ENCODE measurements at regions not wholly inside any gene's neighbourhood (a gene's known extent, or its start where the extent isn't known, plus 50 kb on each side); places are given as distances from the start of the nearest gene placed in this dataset.

DNA sequence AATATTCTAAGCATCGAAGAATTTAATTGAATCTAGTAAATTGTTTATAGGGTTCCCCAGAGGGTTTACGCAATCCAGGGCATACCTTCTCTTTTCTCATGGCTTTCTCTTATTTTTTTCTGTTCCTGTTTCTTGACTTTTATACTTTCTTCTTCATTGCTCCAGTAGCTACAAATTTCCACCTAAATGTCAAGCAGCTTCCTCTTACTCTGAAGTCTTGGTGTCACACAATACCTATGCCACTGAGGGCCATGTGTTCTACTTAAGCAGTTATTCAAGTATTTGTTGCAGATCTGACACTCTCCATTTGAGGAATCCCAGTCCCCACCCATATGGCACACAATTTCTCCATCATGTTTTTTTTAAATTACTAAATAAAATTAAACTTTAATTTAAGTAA is 343.1 kb upstream of the MBL2 start:
- no peak for TF ChIP-seq NPAS2 (CRISPR knock-in tag; IDR thresholded peaks at IDR 0.05; ENCODE audit: borderline replicate concordance)
- no peak for TF ChIP-seq TP53 (CRISPR knock-in tag; IDR thresholded peaks at IDR 0.05)
- TF ChIP-seq RAD21 (conservative IDR thresholded peaks at IDR 0.05 in 1 of 2, IDR thresholded peaks at IDR 0.05 in 1 of 2): no peak
- no peak for TF ChIP-seq JUNB (IDR thresholded peaks at IDR 0.05)
- no peak for TF ChIP-seq RFX5 (IDR thresholded peaks at IDR 0.05)
- TF ChIP-seq JUN (IDR thresholded peaks at IDR 0.05): no peak
- TF ChIP-seq MAZ (IDR thresholded peaks at IDR 0.05; ENCODE audit: borderline replicate concordance, low read depth, low read length): no peak
- no peak for TF ChIP-seq RCOR1 (IDR thresholded peaks at IDR 0.05; ENCODE audit: low read depth, low read length)
- no peak for TF ChIP-seq RNF2 (IDR thresholded peaks at IDR 0.05; ENCODE audit: borderline replicate concordance, low read depth)
- no peak for TF ChIP-seq NFE2L2 (conservative IDR thresholded peaks at IDR 0.05; ENCODE audit: low read length)
- TF ChIP-seq HDAC2 (IDR thresholded peaks at IDR 0.05): no peak
- TF ChIP-seq, protein P1, sequence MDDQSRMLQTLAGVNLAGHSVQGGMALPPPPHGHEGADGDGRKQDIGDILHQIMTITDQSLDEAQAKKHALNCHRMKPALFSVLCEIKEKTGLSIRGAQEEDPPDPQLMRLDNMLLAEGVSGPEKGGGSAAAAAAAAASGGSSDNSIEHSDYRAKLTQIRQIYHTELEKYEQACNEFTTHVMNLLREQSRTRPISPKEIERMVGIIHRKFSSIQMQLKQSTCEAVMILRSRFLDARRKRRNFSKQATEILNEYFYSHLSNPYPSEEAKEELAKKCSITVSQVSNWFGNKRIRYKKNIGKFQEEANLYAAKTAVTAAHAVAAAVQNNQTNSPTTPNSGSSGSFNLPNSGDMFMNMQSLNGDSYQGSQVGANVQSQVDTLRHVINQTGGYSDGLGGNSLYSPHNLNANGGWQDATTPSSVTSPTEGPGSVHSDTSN (IDR thresholded peaks at IDR 0.05): no peak
- TF ChIP-seq GATA3 (IDR thresholded peaks at IDR 0.05; ENCODE audit: borderline replicate concordance): no peak
- no peak for TF ChIP-seq FOXS1 (CRISPR knock-in tag; IDR thresholded peaks at IDR 0.05)
- no peak for TF ChIP-seq POLR2AphosphoS2 (conservative IDR thresholded peaks at IDR 0.05; ENCODE audit: low read length)
- TF ChIP-seq, protein P2, sequence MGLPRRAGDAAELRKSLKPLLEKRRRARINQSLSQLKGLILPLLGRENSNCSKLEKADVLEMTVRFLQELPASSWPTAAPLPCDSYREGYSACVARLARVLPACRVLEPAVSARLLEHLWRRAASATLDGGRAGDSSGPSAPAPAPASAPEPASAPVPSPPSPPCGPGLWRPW (IDR thresholded peaks at IDR 0.05): no peak
- TF ChIP-seq, protein P3, sequence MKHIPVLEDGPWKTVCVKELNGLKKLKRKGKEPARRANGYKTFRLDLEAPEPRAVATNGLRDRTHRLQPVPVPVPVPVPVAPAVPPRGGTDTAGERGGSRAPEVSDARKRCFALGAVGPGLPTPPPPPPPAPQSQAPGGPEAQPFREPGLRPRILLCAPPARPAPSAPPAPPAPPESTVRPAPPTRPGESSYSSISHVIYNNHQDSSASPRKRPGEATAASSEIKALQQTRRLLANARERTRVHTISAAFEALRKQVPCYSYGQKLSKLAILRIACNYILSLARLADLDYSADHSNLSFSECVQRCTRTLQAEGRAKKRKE (CRISPR knock-in tag; IDR thresholded peaks at IDR 0.05; ENCODE audit: low read depth): no peak
- TF ChIP-seq HOXB5 (CRISPR knock-in tag; IDR thresholded peaks at IDR 0.05): no peak
- TF ChIP-seq SMC3 (IDR thresholded peaks at IDR 0.05): no peak
- TF ChIP-seq, protein P4, sequence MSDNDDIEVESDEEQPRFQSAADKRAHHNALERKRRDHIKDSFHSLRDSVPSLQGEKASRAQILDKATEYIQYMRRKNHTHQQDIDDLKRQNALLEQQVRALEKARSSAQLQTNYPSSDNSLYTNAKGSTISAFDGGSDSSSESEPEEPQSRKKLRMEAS (IDR thresholded peaks at IDR 0.05): no peak
- FAIRE-seq: no peak
- ChIA-PET POLR2A (no interaction called here), CTCF (interaction anchor here (0.6 kb wide), 1 partner anchor 43 kb away, joined by 3 read pairs; no protein-coding TSS in a partner anchor)
- WGBS (ENCODE audit: missing lambda C conversion rate): 19% methylated on average over 2 of the region's 2 CpGs
- Histone ChIP-seq H3K4me2 (no peak overlapping the region), H3K4me1 (no peaks in the 10 kb centered on the region), H3K4me3 (no peak overlapping the region), H3K27ac (no peak overlapping the region), H3K9me3 (no peaks in the 10 kb centered on the region)
- no peak for DNase-seq (ENCODE audit: low read depth in 1 of 2, low spot score in 1 of 2)
- ATAC-seq: no peak

DNA sequence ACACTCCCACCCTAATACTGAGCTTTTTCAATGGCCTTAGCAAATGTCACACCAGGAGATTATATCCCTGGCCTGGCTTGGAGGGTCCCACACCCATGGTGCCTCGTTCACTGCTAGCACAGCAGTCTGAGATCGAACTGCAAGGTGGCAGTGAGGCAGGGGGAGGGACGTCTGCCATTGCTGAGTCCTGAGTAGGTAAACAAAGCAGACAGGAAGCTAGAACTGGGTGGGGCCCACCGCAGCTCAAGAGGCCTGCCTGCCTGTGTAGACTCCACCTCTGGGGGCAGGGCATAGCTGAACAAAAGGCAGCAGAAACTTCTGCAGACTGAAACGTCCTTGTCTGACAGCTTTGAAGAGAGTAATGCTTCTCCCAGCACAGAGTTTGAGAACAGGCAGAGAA is 338.9 kb upstream of the MBL2 start:
- Histone ChIP-seq H3K4me2 (no peak overlapping the region), H3K9me3 (no peaks in the 10 kb centered on the region), H3K4me3 (no peak overlapping the region), H3K27ac (no peak overlapping the region), H3K4me1 (no peaks in the 10 kb centered on the region)
- WGBS (ENCODE audit: missing lambda C conversion rate): 0% methylated on average over 4 of the region's 5 CpGs
- no peak for ATAC-seq
- DNase-seq (ENCODE audit: low read depth in 1 of 2, low spot score in 1 of 2): no peak
- ChIA-PET CTCF (no interaction called here), POLR2A (no interaction called here)
- FAIRE-seq: no peak
- TF ChIP-seq ZFP36 (IDR thresholded peaks at IDR 0.05; ENCODE audit: borderline replicate concordance, partially characterized antibody) (no peak), CBX2 (IDR thresholded peaks at IDR 0.05; ENCODE audit: borderline replicate concordance, low read depth) (no peak), MAFK (IDR thresholded peaks at IDR 0.05; ENCODE audit: partially characterized antibody) (no peak), CHD2 (IDR thresholded peaks at IDR 0.05; ENCODE audit: low read length, partially characterized antibody) (no peak), SMC3 (IDR thresholded peaks at IDR 0.05) (no peak), HEYL (CRISPR knock-in tag; IDR thresholded peaks at IDR 0.05) (no peak), ESRRA (IDR thresholded peaks at IDR 0.05; ENCODE audit: borderline replicate concordance, low read length) (no peak), BHLHE40 (IDR thresholded peaks at IDR 0.05; ENCODE audit: low read depth, low read length) (no peak), NPAS2 (CRISPR knock-in tag; IDR thresholded peaks at IDR 0.05; ENCODE audit: borderline replicate concordance) (no peak), TP53 (CRISPR knock-in tag; IDR thresholded peaks at IDR 0.05) (no peak)
- TF ChIP-seq, protein P5, sequence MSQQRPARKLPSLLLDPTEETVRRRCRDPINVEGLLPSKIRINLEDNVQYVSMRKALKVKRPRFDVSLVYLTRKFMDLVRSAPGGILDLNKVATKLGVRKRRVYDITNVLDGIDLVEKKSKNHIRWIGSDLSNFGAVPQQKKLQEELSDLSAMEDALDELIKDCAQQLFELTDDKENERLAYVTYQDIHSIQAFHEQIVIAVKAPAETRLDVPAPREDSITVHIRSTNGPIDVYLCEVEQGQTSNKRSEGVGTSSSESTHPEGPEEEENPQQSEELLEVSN (IDR thresholded peaks at IDR 0.05; ENCODE audit: borderline replicate concordance, low read depth): no peak
- TF ChIP-seq, protein P3 (CRISPR knock-in tag; IDR thresholded peaks at IDR 0.05; ENCODE audit: low read depth): no peak

Measured in A549 (cell line).